H1 (cell line): ENCODE measurements at regions not wholly inside any gene's neighbourhood (a gene's known extent, or its start where the extent isn't known, plus 50 kb on each side); places are given as distances from the start of the nearest gene placed in this dataset.

Source experiments
- CTCF ChIA-PET: fragments of 300-600 bp; sonication (Branson Sonifier 250); formaldehyde crosslinking; loops from one replicate; lab custom pipeline; 2021; ENCODE audit not compliant: partially characterized antibody; lab: Charles Lee
- POLR2A ChIA-PET: fragments of 300-600 bp; sonication (Branson Sonifier 250); formaldehyde crosslinking; loops from one replicate; lab custom pipeline; 2021; ENCODE audit warnings: inconsistent platforms; ENCODE audit not compliant: partially characterized antibody; lab: Charles Lee
- DNase-seq, 2 experiments: peaks; one replicate each; pipeline versions ENCODE4 v3.0.0 to v3.0.0-alpha.2; 2010 to 2022; ENCODE audit warnings: low spot score in 2 of 2, low read depth in 1 of 2, mixed read lengths in 1 of 2
- FAIRE-seq: peaks from 2 replicates; lab custom pipeline; 2011; peaks lifted over from hg19 to GRCh38; lab: Jason Lieb, UNC
- H2AFZ ChIP-seq: 2 replicates; pipeline ENCODE4 v1.8.1; 2012; ENCODE audit warnings: low read length, inconsistent platforms
- H2AK5ac ChIP-seq: 2 replicates; pipeline ENCODE4 v1.6.1; 2013; ENCODE audit warnings: low read depth, low read length
- H2BK120ac ChIP-seq: replicated peaks from 2 replicates; pipeline ENCODE3; 2013; ENCODE audit warnings: low read depth, low read length, inconsistent platforms
- H2BK12ac ChIP-seq: 2 replicates; pipeline ENCODE4 v1.6.1; 2013; ENCODE audit warnings: low read depth, low read length
- H2BK15ac ChIP-seq: 2 replicates; pipeline ENCODE4 v1.6.1; 2013; ENCODE audit warnings: low read length
- H2BK20ac ChIP-seq: 2 replicates; pipeline ENCODE4 v1.6.1; 2013; ENCODE audit warnings: low read length
- H2BK5ac ChIP-seq: 2 replicates; pipeline ENCODE4 v1.6.1; 2013; ENCODE audit warnings: low read depth, low read length
- H3K14ac ChIP-seq: 2 replicates; pipeline ENCODE4 v1.6.1; 2013; ENCODE audit warnings: inconsistent platforms; ENCODE audit not compliant: insufficient read length
- H3K18ac ChIP-seq: 2 replicates; pipeline ENCODE4 v1.6.1; 2013; ENCODE audit warnings: low read length; ENCODE audit errors: extremely low read depth
- H3K23ac ChIP-seq: 2 replicates; pipeline ENCODE4 v1.6.1; 2013; ENCODE audit warnings: inconsistent platforms; ENCODE audit not compliant: insufficient read length
- H3K23me2 ChIP-seq: 2 replicates; pipeline ENCODE4 v1.6.1; 2013; ENCODE audit warnings: low read depth, low read length
- H3K27ac ChIP-seq: 2 replicates; pipeline ENCODE4 v1.6.1; 2011; ENCODE audit warnings: low read depth, low read length, inconsistent platforms
- H3K27me3 ChIP-seq, 4 experiments: replicated peaks in 1 of 4; 1 replicate in 1 of 4; 2 replicates in 3 of 4; pipeline versions ENCODE4 v1.6.1 to v1.8.1; 2011 to 2013; ENCODE audit warnings: low read length in 3 of 4, mild to moderate bottlenecking in 3 of 4, inconsistent platforms in 2 of 4, mixed read lengths in 2 of 4, moderate library complexity in 1 of 4; ENCODE audit not compliant: control insufficient read depth in 3 of 4, insufficient read depth in 3 of 4; ENCODE audit errors: extremely low read depth in 1 of 4
- H3K36me3 ChIP-seq, 4 experiments: 2 replicates each; pipeline versions ENCODE4 v1.6.1 to v1.8.1; 2011 to 2013; ENCODE audit warnings: mild to moderate bottlenecking in 4 of 4, low read length in 3 of 4, moderate library complexity in 2 of 4, control low read depth in 1 of 4, inconsistent platforms in 1 of 4; ENCODE audit not compliant: insufficient read depth in 4 of 4, control insufficient read depth in 2 of 4
- H3K4ac ChIP-seq: replicated peaks from 2 replicates; pipeline ENCODE3; 2013; ENCODE audit warnings: low read length, low read depth, mixed read lengths, inconsistent platforms; ENCODE audit not compliant: insufficient read length
- H3K4me1 ChIP-seq, 4 experiments: replicated peaks in 1 of 4; 1 replicate in 1 of 4; 2 replicates in 3 of 4; pipeline versions ENCODE4 v1.6.1 to v1.8.1; 2011 to 2013; ENCODE audit warnings: low read length in 3 of 4, inconsistent platforms in 2 of 4, mixed read lengths in 1 of 4; ENCODE audit not compliant: insufficient read depth in 4 of 4, control insufficient read depth in 3 of 4
- H3K4me2 ChIP-seq, 2 experiments: 2 replicates each; pipeline versions ENCODE4 v1.6.1 to v1.8.1; 2011 to 2013; ENCODE audit warnings: low read depth in 2 of 2, low read length in 2 of 2, control low read depth in 1 of 2, inconsistent platforms in 1 of 2, mild to moderate bottlenecking in 1 of 2; ENCODE audit not compliant: insufficient read depth in 1 of 2
- H3K4me3 ChIP-seq, 4 experiments: fragments of 200-600, 300-600 bp in 1 of 4; sonication (generic), shearing (Covaris generic), sonication (Bioruptor Twin) in 1 of 4; 2 replicates each; pipeline versions ENCODE4 v1.5.1 to v1.8.1; 2011 to 2016; ENCODE audit warnings: low read length in 4 of 4, low read depth in 3 of 4, control low read depth in 2 of 4, inconsistent platforms in 2 of 4, mild to moderate bottlenecking in 2 of 4, mixed read lengths in 1 of 4, moderate library complexity in 1 of 4; ENCODE audit not compliant: insufficient read depth in 2 of 4; ENCODE audit errors: extremely low read depth in 1 of 4
- H3K56ac ChIP-seq: replicated peaks from 2 replicates; pipeline ENCODE3; 2013; ENCODE audit warnings: low read depth, mild to moderate bottlenecking, mixed read lengths, low read length, inconsistent platforms; ENCODE audit not compliant: insufficient read length
- H3K79me1 ChIP-seq: 2 replicates; pipeline ENCODE4 v1.6.1; 2013; ENCODE audit warnings: low read depth, low read length, control low read depth
- H3K79me2 ChIP-seq, 2 experiments: 2 replicates each; pipeline versions ENCODE4 v1.6.1 to v1.8.1; 2012 to 2013; ENCODE audit warnings: low read length in 2 of 2, mild to moderate bottlenecking in 2 of 2, inconsistent platforms in 1 of 2; ENCODE audit not compliant: insufficient read depth in 2 of 2, control insufficient read depth in 1 of 2
- H3K9ac ChIP-seq, 4 experiments: replicated peaks in 1 of 4; 1 replicate in 1 of 4; 2 replicates in 3 of 4; pipeline versions ENCODE4 v1.6.1 to v1.8.1; 2011 to 2013; ENCODE audit warnings: low read depth in 3 of 4, low read length in 3 of 4, control low read depth in 2 of 4, mild to moderate bottlenecking in 2 of 4, moderate library complexity in 2 of 4, inconsistent platforms in 1 of 4; ENCODE audit errors: extremely low read depth in 1 of 4
- H3K9me3 ChIP-seq, 2 experiments: 2 replicates each; pipeline versions ENCODE4 v1.6.1 to v1.8.1; 2012 to 2013; ENCODE audit warnings: mild to moderate bottlenecking in 2 of 2, moderate library complexity in 2 of 2, control low read depth in 1 of 2, inconsistent platforms in 1 of 2, low read depth in 1 of 2, low read length in 1 of 2, mixed read lengths in 1 of 2; ENCODE audit not compliant: insufficient read depth in 2 of 2
- H4K20me1 ChIP-seq, 2 experiments: replicated peaks in 1 of 2; 2 replicates each; pipeline versions ENCODE3 to v1.8.1; 2011 to 2013; ENCODE audit warnings: inconsistent platforms in 2 of 2, low read length in 2 of 2, mild to moderate bottlenecking in 1 of 2; ENCODE audit not compliant: insufficient read depth in 2 of 2, control insufficient read depth in 1 of 2
- H4K5ac ChIP-seq: 2 replicates; pipeline ENCODE4 v1.6.1; 2013; ENCODE audit warnings: low read length, low read depth, mixed read lengths, inconsistent platforms; ENCODE audit not compliant: insufficient read length
- H4K8ac ChIP-seq: 2 replicates; pipeline ENCODE4 v1.8.0; 2013; ENCODE audit warnings: mild to moderate bottlenecking, moderate library complexity, low read length, inconsistent platforms; ENCODE audit not compliant: insufficient read depth; ENCODE audit errors: extremely low read depth
- H4K91ac ChIP-seq: replicated peaks from 2 replicates; pipeline ENCODE3; 2013; ENCODE audit warnings: low read length, mixed read lengths, inconsistent platforms; ENCODE audit not compliant: insufficient read length
- CEBPB ChIP-seq: IDR thresholded peaks from 2 replicates; pipeline ENCODE4 v1.6.1; 2012; ENCODE audit warnings: low read depth, low read length
- CTCF ChIP-seq, 3 experiments: IDR thresholded peaks; 1 replicate in 2 of 3; 2 replicates in 1 of 3; pipeline versions ENCODE4 v1.5.1 to v1.6.1; 2011; ENCODE audit warnings: low read length in 3 of 3, mild to moderate bottlenecking in 3 of 3, inconsistent platforms in 2 of 3, low read depth in 1 of 3, moderate library complexity in 1 of 3; ENCODE audit not compliant: insufficient read depth in 1 of 3; ENCODE audit errors: control extremely low read depth in 1 of 3
- RFX5 ChIP-seq: IDR thresholded peaks from 2 replicates; pipeline ENCODE4 v1.6.1; 2011; ENCODE audit warnings: low read depth, low read length, improper control_type of control experiment, borderline replicate concordance
- SAP30 ChIP-seq: fragments of 300-600 bp; sonication (generic); IDR thresholded peaks from 2 replicates; pipeline ENCODE4 v1.7.1; 2012; ENCODE audit warnings: low read length, moderate library complexity, mild to moderate bottlenecking, inconsistent platforms; ENCODE audit not compliant: insufficient read depth, insufficient replicate concordance
- SRF ChIP-seq: IDR thresholded peaks from 2 replicates; pipeline ENCODE4 v1.6.1; 2011; ENCODE audit warnings: mild to moderate bottlenecking, low read depth, low read length, moderate library complexity
- TAF7 ChIP-seq: optimal IDR thresholded peaks from 2 replicates; pipeline ENCODE3; 2011; ENCODE audit warnings: low read depth, mild to moderate bottlenecking, inconsistent platforms, low read length, moderate library complexity, borderline replicate concordance
- WGBS, 2 experiments: shearing (Covaris generic) in 1 of 2; methylation state at CpG; one replicate each; pipeline versions ENCODE4 v1.1.6 to v1.1.7; 2013 to 2015; ENCODE audit warnings: low lambda C conversion rate in 2 of 2, mixed read lengths in 2 of 2, inconsistent platforms in 1 of 2, low coverage in 1 of 2, missing lambda C conversion rate in 1 of 2; ENCODE audit not compliant: insufficient replicate concordance in 2 of 2, insufficient coverage in 1 of 2, insufficient read length in 1 of 2; ENCODE audit errors: extremely low coverage in 1 of 2, missing lambda C conversion rate in 1 of 2; 5-methylcytosine and 5-hydroxymethylcytosine counted together

- H2BK20ac ChIP-seq = no peak overlapping the region
- FAIRE-seq = no peak
Observed at GRCh38 chr13:20305587-20305986, 73.5 kb upstream of the GJB6 start.

More at GRCh38 chr13:20305587-20305986, 73.5 kb upstream of the GJB6 start:
- Histone ChIP-seq H3K4me1 (peaks cover 0 to 3% (median 3%) of the 10 kb centered on the region in 4 experiments; a peak in 2 of 7 replicates), H3K9ac (no peak overlapping the region), H3K9me3 (0 out of 4 replicates have a peak, but pooled peaks cover 0 to 3% of the 10 kb centered on the region in 2 experiments), H2BK120ac (no peak overlapping the region), H3K18ac (no peak overlapping the region), H3K4ac (no peak overlapping the region), H3K27me3 (peaks cover 3 to 26% (median 14%) of the 10 kb centered on the region in 4 experiments; a peak in 6 of 7 replicates), H3K4me2 (no peak overlapping the region), H2BK15ac (no peak overlapping the region), H3K27ac (no peak overlapping the region), H2BK12ac (no peak overlapping the region), H4K5ac (no peak overlapping the region), H3K79me1 (no peaks in the 10 kb centered on the region), H3K23me2 (peaks cover 2% of the 10 kb centered on the region; the same call in 1 of the 2 replicates), H3K14ac (no peak overlapping the region), H3K23ac (no peak overlapping the region), H3K36me3 (no peaks in the 10 kb centered on the region), H4K20me1 (no peaks in the 10 kb centered on the region), H2AK5ac (no peak overlapping the region), H2BK5ac (no peak overlapping the region), H4K8ac (peak overlapping the region; percentile 62; the same call in 1 of the 2 replicates), H3K79me2 (no peaks in the 10 kb centered on the region), H3K56ac (no peak overlapping the region), H2AFZ (no peak overlapping the region), H3K4me3 (no peak overlapping the region), H4K91ac (no peak overlapping the region)
- TF ChIP-seq TAF7 = no peak
- TF ChIP-seq RFX5 = no peak
- TF ChIP-seq CTCF (IDR thresholded peaks at IDR 0.05; ENCODE audit: control extremely low read depth in 1 of 3, insufficient read depth in 1 of 3, low read depth in 1 of 3, low read length in 3 of 3) = peak in 1 of 3 experiments; percentile 16; a peak in 1 of 4 replicates
- TF ChIP-seq SRF = no peak
- TF ChIP-seq SAP30 = no peak
- no peak for TF ChIP-seq CEBPB
- no peak for DNase-seq
- 65% methylated on average over 2 of the region's 2 CpGs; no CpG with 5 or more reads in 1 of the 2 experiments for WGBS, 2 experiments
- CTCF ChIA-PET = interaction anchor here (1.4 kb wide), 1 partner anchor 108 kb away, joined by 3 read pairs; no protein-coding TSS in a partner anchor
- POLR2A ChIA-PET = no interaction called here
